ENCODE measurements at regions not wholly inside any gene's neighbourhood (a gene's known extent, or its start where the extent isn't known, plus 50 kb on each side); places are given as distances from the start of the nearest gene placed in this dataset.
"Not testable (repeated sequence)": the region's sequence is repeated elsewhere in the genome, so short reads cannot be mapped to it uniquely, and the experiment has no call there.

DNA sequence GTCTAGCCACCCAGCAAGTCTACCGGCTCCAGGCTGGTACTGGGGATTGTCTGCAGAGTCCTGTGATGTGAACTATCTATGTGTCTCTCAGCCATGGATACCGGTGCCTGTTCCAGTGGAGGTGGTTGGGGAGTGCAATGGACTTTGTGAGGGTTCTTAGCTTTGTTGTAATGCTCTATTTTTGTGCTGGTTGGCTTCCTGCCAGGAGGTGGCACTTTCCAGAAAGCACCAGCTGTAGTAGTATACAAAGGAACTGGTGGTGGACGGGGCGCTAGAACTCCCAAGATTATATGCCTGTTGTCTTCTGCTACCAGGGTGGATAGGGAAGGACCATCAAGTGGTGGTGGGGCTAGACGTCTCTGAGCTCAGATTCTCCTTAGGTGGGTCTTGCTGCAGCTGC, 306.4 kb upstream of the POF1B start:
- Mint-ChIP-seq H3K36me3 (ENCODE audit: insufficient read depth, unreplicated experiment) (no peaks in the 10 kb centered on the region), H3K9me3 (ENCODE audit: unreplicated experiment) (peaks cover 16% of the 10 kb centered on the region), H3K27ac (ENCODE audit: low read depth, unreplicated experiment) (no peak overlapping the region), H3K4me3 (ENCODE audit: unreplicated experiment) (no peak overlapping the region), H3K4me1 (ENCODE audit: insufficient read depth, unreplicated experiment) (no peaks in the 10 kb centered on the region), H3K27me3 (ENCODE audit: insufficient read depth, unreplicated experiment) (no peaks in the 10 kb centered on the region)
- CTCF ChIA-PET = no interaction called here
- DNase-seq (ENCODE audit: unreplicated experiment) = no peak
- no TSS peak for BruUV-seq (replicated peaks)
- intact Hi-C loops (cut with micrococcal nuclease) = no loop called here
- TF ChIP-seq, protein P1, sequence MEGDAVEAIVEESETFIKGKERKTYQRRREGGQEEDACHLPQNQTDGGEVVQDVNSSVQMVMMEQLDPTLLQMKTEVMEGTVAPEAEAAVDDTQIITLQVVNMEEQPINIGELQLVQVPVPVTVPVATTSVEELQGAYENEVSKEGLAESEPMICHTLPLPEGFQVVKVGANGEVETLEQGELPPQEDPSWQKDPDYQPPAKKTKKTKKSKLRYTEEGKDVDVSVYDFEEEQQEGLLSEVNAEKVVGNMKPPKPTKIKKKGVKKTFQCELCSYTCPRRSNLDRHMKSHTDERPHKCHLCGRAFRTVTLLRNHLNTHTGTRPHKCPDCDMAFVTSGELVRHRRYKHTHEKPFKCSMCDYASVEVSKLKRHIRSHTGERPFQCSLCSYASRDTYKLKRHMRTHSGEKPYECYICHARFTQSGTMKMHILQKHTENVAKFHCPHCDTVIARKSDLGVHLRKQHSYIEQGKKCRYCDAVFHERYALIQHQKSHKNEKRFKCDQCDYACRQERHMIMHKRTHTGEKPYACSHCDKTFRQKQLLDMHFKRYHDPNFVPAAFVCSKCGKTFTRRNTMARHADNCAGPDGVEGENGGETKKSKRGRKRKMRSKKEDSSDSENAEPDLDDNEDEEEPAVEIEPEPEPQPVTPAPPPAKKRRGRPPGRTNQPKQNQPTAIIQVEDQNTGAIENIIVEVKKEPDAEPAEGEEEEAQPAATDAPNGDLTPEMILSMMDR (IDR thresholded peaks at IDR 0.05; ENCODE audit: unreplicated experiment) = no peak
- POLR2A ChIA-PET = no interaction called here

DNA sequence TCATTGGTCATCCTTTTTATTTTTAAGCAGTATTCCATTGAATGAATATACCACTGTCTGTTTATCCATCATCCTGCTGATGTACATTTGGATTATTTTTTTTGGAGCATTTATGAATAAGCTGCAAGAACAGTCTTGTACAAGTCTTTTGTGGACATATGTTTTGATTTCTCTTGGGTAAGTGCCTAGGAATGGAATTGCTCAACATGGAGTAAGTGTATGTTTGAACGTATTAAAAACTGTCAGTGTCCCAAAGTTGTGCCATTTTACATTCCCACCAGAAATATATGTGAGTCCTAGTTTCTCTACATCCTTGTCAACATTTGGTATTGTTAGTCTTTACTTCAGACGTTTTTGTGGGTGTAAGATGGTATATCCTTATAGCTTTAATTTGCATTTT, 287.0 kb upstream of the POF1B start:
- BruUV-seq (replicated peaks) = no TSS peak
- no peak overlapping the region for H3K4me3 Mint-ChIP-seq (ENCODE audit: unreplicated experiment)
- H3K9me3 Mint-ChIP-seq (ENCODE audit: unreplicated experiment) = peaks cover 8% of the 10 kb centered on the region
- POLR2A ChIA-PET = interaction anchor here (0.6 to 1.0 kb wide), 5 partner anchors 16 to 326 kb away, joined by 3 to 4 read pairs (median 3); no protein-coding TSS in a partner anchor
- peak overlapping the region; percentile 57 for H3K27ac Mint-ChIP-seq (ENCODE audit: low read depth, unreplicated experiment)
- CTCF ChIA-PET = interaction anchor here (0.6 kb wide), 1 partner anchor 54 kb away, joined by 3 read pairs; no protein-coding TSS in a partner anchor
- DNase-seq (ENCODE audit: unreplicated experiment) = peak; percentile 61
- no peaks in the 10 kb centered on the region for H3K27me3 Mint-ChIP-seq (ENCODE audit: insufficient read depth, unreplicated experiment)
- no peaks in the 10 kb centered on the region for H3K4me1 Mint-ChIP-seq (ENCODE audit: insufficient read depth, unreplicated experiment)
- TF ChIP-seq, protein P1 (IDR thresholded peaks at IDR 0.05; ENCODE audit: unreplicated experiment) = no peak
- intact Hi-C loops (cut with micrococcal nuclease) = no loop called here
- no peaks in the 10 kb centered on the region for H3K36me3 Mint-ChIP-seq (ENCODE audit: insufficient read depth, unreplicated experiment)

DNA sequence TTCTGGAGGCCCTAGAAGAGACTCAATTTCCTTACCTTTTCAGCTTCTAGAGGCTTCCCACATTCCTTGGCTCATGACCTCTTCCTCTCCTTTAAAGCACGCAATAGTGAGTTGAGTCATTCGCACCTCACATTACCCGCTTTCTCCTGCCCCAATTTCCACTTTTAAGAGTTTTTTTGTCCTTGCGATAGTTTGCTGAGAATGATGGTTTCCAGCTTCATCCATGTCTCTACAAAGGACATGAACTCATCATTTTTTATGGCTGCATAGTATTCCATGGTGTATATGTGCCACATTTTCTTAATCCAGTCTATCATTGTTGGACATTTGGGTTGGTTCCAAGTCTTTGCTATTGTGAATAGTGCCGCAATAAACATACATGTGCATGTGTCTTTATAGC, 284.5 kb upstream of the POF1B start:
- H3K36me3 Mint-ChIP-seq (ENCODE audit: insufficient read depth, unreplicated experiment); DNase-seq (ENCODE audit: unreplicated experiment); CTCF ChIA-PET; H3K4me3 Mint-ChIP-seq (ENCODE audit: unreplicated experiment); BruUV-seq (replicated peaks); H3K27me3 Mint-ChIP-seq (ENCODE audit: insufficient read depth, unreplicated experiment); intact Hi-C loops (cut with micrococcal nuclease); H3K4me1 Mint-ChIP-seq (ENCODE audit: insufficient read depth, unreplicated experiment); H3K27ac Mint-ChIP-seq (ENCODE audit: low read depth, unreplicated experiment); POLR2A ChIA-PET: not testable (repeated sequence)
- H3K9me3 Mint-ChIP-seq (ENCODE audit: unreplicated experiment) = peaks cover 18% of the 10 kb centered on the region

DNA sequence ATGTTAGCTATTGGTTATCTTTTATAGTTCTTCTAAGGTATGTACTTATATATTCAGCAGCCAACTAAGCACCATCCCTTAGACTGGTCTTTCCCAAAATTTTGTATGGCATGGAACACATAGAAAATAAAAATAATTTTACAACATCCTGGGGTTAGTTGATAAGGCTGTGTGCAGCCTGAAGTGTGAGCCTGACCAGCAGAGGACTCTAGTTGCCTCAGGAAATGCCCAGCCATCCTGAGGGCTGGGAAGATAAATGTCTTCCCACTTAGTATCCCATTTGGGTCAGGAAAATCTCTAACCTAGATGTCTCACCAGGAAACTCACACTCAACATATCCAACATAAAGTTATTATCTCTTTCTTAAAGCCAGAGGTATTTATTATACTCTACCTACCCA, 251.4 kb upstream of the POF1B start:
- Mint-ChIP-seq H3K27me3 (ENCODE audit: insufficient read depth, unreplicated experiment) (no peaks in the 10 kb centered on the region), H3K9me3 (ENCODE audit: unreplicated experiment) (no peaks in the 10 kb centered on the region), H3K36me3 (ENCODE audit: insufficient read depth, unreplicated experiment) (no peaks in the 10 kb centered on the region), H3K27ac (ENCODE audit: low read depth, unreplicated experiment) (no peak overlapping the region), H3K4me3 (ENCODE audit: unreplicated experiment) (no peak overlapping the region), H3K4me1 (ENCODE audit: insufficient read depth, unreplicated experiment) (no peaks in the 10 kb centered on the region)
- TF ChIP-seq, protein P1 (IDR thresholded peaks at IDR 0.05; ENCODE audit: unreplicated experiment) = no peak
- CTCF ChIA-PET = interaction anchor here (1.5 to 1.7 kb wide), 2 partner anchors 11 to 22 kb away, joined by 3 to 6 read pairs; no protein-coding TSS in a partner anchor
- intact Hi-C loops (cut with micrococcal nuclease) = no loop called here
- no TSS peak for BruUV-seq (replicated peaks)
- POLR2A ChIA-PET = no interaction called here
- no peak for DNase-seq (ENCODE audit: unreplicated experiment)

DNA sequence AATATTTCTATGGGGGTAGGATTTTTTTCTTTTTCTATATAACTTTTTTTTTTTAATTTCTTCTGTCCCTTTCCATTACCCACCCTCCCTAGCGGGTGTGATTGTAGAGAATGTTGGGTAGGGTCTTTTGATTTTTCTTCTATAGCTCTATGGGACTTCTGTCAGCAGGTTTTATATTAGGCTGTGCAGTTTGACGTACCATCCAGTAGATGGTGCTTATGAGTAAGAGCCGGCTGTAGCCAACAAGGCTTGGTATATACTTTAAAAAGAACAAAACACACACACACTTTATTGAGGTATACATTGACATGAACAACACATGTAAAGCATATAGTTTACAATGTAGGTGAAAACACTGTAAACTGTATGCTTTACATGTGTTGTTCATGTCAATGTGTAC, 247.9 kb upstream of the POF1B start:
- ChIA-PET CTCF (interaction anchor here (0.6 to 1.7 kb wide), 9 partner anchors 8 to 673 kb away, joined by 3 to 8 read pairs (median 4); no protein-coding TSS in a partner anchor), POLR2A (interaction anchor here (0.6 to 1.5 kb wide), 2 partner anchors 10 to 39 kb away, joined by 3 to 4 read pairs; no protein-coding TSS in a partner anchor)
- Mint-ChIP-seq H3K27me3 (ENCODE audit: insufficient read depth, unreplicated experiment) (no peaks in the 10 kb centered on the region), H3K4me1 (ENCODE audit: insufficient read depth, unreplicated experiment) (no peaks in the 10 kb centered on the region), H3K9me3 (ENCODE audit: unreplicated experiment) (no peaks in the 10 kb centered on the region), H3K36me3 (ENCODE audit: insufficient read depth, unreplicated experiment) (no peaks in the 10 kb centered on the region), H3K4me3 (ENCODE audit: unreplicated experiment) (no peak overlapping the region), H3K27ac (ENCODE audit: low read depth, unreplicated experiment) (no peak overlapping the region)
- TF ChIP-seq, protein P1 (IDR thresholded peaks at IDR 0.05; ENCODE audit: unreplicated experiment) = peak; percentile 56
- peak; percentile 43 for DNase-seq (ENCODE audit: unreplicated experiment)
- intact Hi-C loops (cut with micrococcal nuclease) = no loop called here
- no TSS peak for BruUV-seq (replicated peaks)

All from MCF 10A (cell line).